ENCODE measurements at regions not wholly inside any gene's neighbourhood (a gene's known extent, or its start where the extent isn't known, plus 50 kb on each side); places are given as distances from the start of the nearest gene placed in this dataset.

DNA sequence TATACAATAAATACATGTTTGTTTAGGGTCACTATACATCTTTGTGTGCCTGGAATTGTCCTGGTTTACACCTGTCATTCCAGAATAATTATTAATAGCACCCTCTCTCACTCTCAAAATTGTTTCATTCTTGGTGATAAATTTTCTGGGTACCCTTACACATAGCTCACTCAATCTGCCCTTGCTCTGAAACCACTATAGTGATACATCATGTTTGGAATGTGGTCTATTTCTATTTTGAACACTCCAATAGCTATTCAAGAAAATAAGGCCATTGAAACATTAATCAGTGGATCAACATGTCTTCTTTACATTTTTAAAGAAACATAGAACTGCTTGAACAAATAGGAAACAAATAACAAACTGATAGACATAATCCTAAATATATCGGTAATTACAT lies 158.7 kb downstream of the ARRDC3 start:
- DNase-seq (ENCODE audit: low read depth in 1 of 2, low spot score in 1 of 2) (no peak), ATAC-seq (no peak), FAIRE-seq (no peak)
- H3K4me2 ChIP-seq = no peak overlapping the region
- H3K27ac ChIP-seq = no peak overlapping the region
- ChIA-PET POLR2A (no interaction called here), CTCF (interaction anchor here (0.8 to 2.9 kb wide), 2 partner anchors 11 to 162 kb away, joined by 3 to 12 read pairs; no protein-coding TSS in a partner anchor)
- no peak overlapping the region for H3K4me3 ChIP-seq
- H3K9me3 ChIP-seq = peaks cover 10% of the 10 kb centered on the region; the same call in 2 of the 3 replicates
- H3K4me1 ChIP-seq = peaks cover 13% of the 10 kb centered on the region
- TF ChIP-seq ZC3H11A (IDR thresholded peaks at IDR 0.05) (no peak), NFE2L2 (conservative IDR thresholded peaks at IDR 0.05; ENCODE audit: low read length) (no peak), EHF (CRISPR knock-in tag; IDR thresholded peaks at IDR 0.05) (no peak), HOXB5 (CRISPR knock-in tag; IDR thresholded peaks at IDR 0.05) (no peak), SMC3 (IDR thresholded peaks at IDR 0.05) (no peak), CBX8 (IDR thresholded peaks at IDR 0.05) (no peak), JUNB (IDR thresholded peaks at IDR 0.05) (no peak), HEYL (CRISPR knock-in tag; IDR thresholded peaks at IDR 0.05) (no peak)
- TF ChIP-seq, protein P1, sequence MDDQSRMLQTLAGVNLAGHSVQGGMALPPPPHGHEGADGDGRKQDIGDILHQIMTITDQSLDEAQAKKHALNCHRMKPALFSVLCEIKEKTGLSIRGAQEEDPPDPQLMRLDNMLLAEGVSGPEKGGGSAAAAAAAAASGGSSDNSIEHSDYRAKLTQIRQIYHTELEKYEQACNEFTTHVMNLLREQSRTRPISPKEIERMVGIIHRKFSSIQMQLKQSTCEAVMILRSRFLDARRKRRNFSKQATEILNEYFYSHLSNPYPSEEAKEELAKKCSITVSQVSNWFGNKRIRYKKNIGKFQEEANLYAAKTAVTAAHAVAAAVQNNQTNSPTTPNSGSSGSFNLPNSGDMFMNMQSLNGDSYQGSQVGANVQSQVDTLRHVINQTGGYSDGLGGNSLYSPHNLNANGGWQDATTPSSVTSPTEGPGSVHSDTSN (IDR thresholded peaks at IDR 0.05) = no peak
- TF ChIP-seq, protein P2, sequence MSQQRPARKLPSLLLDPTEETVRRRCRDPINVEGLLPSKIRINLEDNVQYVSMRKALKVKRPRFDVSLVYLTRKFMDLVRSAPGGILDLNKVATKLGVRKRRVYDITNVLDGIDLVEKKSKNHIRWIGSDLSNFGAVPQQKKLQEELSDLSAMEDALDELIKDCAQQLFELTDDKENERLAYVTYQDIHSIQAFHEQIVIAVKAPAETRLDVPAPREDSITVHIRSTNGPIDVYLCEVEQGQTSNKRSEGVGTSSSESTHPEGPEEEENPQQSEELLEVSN (IDR thresholded peaks at IDR 0.05; ENCODE audit: borderline replicate concordance, low read depth) = no peak
- WGBS (ENCODE audit: missing lambda C conversion rate) = 98% methylated on average over 1 of the region's 1 CpG

DNA sequence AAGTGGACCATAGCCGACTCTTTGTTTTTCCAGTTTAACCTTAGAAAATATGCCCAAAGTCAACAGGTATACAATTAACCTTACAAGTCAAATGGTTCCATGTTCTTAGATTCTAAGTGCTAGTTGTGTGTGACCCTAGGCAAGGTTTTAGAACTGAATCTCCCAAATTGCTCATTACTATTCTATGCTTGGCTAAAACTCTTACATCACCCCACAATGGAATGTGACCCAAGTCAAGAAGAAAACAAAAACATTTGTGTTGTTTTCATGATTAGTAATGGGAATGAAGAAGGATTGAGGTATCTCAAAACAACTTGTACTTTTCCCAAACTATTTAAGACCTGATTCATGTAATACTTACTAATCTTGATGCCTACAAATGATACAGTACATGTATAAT lies 159.2 kb downstream of the ARRDC3 start:
- H3K9me3 ChIP-seq = peaks cover 4% of the 10 kb centered on the region; the same call in 2 of the 3 replicates
- ATAC-seq = no peak
- H3K4me2 ChIP-seq = no peak overlapping the region
- no peak for TF ChIP-seq KDM1A (IDR thresholded peaks at IDR 0.05; ENCODE audit: low read depth)
- no peak for TF ChIP-seq CHD2 (IDR thresholded peaks at IDR 0.05; ENCODE audit: low read length, partially characterized antibody)
- no peak for TF ChIP-seq NR3C1 (IDR thresholded peaks at IDR 0.05)
- no peak for TF ChIP-seq ZC3H11A (IDR thresholded peaks at IDR 0.05)
- TF ChIP-seq, protein P3, sequence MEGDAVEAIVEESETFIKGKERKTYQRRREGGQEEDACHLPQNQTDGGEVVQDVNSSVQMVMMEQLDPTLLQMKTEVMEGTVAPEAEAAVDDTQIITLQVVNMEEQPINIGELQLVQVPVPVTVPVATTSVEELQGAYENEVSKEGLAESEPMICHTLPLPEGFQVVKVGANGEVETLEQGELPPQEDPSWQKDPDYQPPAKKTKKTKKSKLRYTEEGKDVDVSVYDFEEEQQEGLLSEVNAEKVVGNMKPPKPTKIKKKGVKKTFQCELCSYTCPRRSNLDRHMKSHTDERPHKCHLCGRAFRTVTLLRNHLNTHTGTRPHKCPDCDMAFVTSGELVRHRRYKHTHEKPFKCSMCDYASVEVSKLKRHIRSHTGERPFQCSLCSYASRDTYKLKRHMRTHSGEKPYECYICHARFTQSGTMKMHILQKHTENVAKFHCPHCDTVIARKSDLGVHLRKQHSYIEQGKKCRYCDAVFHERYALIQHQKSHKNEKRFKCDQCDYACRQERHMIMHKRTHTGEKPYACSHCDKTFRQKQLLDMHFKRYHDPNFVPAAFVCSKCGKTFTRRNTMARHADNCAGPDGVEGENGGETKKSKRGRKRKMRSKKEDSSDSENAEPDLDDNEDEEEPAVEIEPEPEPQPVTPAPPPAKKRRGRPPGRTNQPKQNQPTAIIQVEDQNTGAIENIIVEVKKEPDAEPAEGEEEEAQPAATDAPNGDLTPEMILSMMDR (IDR thresholded peaks at IDR 0.05) = no peak
- TF ChIP-seq SREBF2 (IDR thresholded peaks at IDR 0.05) = no peak
- no peak for TF ChIP-seq CBX2 (IDR thresholded peaks at IDR 0.05; ENCODE audit: borderline replicate concordance, low read depth)
- TF ChIP-seq EHF (CRISPR knock-in tag; IDR thresholded peaks at IDR 0.05) = no peak
- no peak for TF ChIP-seq FOXS1 (CRISPR knock-in tag; IDR thresholded peaks at IDR 0.05)
- H3K27ac ChIP-seq = no peak overlapping the region
- no peak overlapping the region for H3K4me3 ChIP-seq
- no peak for FAIRE-seq
- ChIA-PET CTCF (interaction anchor here (0.7 to 2.9 kb wide), 4 partner anchors 12 to 162 kb away, joined by 3 to 12 read pairs (median 3); no protein-coding TSS in a partner anchor), POLR2A (no interaction called here)
- peaks cover 18% of the 10 kb centered on the region for H3K4me1 ChIP-seq
- no peak for DNase-seq (ENCODE audit: low read depth in 1 of 2, low spot score in 1 of 2)
- WGBS (ENCODE audit: missing lambda C conversion rate) = 69% methylated on average over 1 of the region's 1 CpG

DNA sequence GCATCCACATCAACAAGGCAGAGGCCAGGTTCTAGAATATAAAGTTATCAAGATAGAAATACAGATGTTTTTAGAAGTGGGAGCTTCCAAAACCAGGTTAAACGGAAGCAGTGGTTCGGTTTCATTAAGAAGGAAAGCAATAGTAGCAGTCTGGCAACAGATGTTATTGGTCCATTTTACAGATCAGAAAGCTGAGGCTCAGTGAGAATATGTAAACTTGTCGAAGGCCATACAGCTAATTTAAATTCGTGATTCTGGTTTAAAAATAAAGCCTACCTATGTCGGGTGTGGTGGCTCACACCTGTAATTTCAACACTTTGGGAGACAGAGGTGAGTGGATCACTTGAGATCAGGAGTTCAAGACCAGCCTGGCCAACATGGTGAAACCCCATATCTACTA lies 160.6 kb downstream of the ARRDC3 start:
- POLR2A ChIA-PET = interaction anchor here (0.7 kb wide), 1 partner anchor 161 kb away, joined by 3 read pairs; the partner anchor contains the start of gene ARRDC3
- H3K9me3 ChIP-seq = no peaks in the 10 kb centered on the region
- CTCF ChIA-PET = interaction anchor here (0.6 to 2.9 kb wide), 5 partner anchors 14 to 164 kb away, joined by 3 to 12 read pairs (median 3); no protein-coding TSS in a partner anchor
- H3K27ac ChIP-seq = 0 out of 6 replicates have a peak overlapping the region, but pooled peaks of 1 of the 2 experiments have one; percentile 26
- no peak overlapping the region for H3K4me3 ChIP-seq
- TF ChIP-seq RNF2 (IDR thresholded peaks at IDR 0.05; ENCODE audit: borderline replicate concordance, low read depth) (no peak), POLR2AphosphoS2 (conservative IDR thresholded peaks at IDR 0.05; ENCODE audit: low read length) (no peak), SMC3 (IDR thresholded peaks at IDR 0.05) (no peak), JUN (IDR thresholded peaks at IDR 0.05) (no peak), HOXB5 (CRISPR knock-in tag; IDR thresholded peaks at IDR 0.05) (no peak), RAD21 (conservative IDR thresholded peaks at IDR 0.05 in 1 of 2, IDR thresholded peaks at IDR 0.05 in 1 of 2) (no peak), EP300 (IDR thresholded peaks at IDR 0.05) (no peak)
- TF ChIP-seq, protein P1 (IDR thresholded peaks at IDR 0.05) = no peak
- TF ChIP-seq, protein P4, sequence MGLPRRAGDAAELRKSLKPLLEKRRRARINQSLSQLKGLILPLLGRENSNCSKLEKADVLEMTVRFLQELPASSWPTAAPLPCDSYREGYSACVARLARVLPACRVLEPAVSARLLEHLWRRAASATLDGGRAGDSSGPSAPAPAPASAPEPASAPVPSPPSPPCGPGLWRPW (IDR thresholded peaks at IDR 0.05) = no peak
- TF ChIP-seq, protein P5, sequence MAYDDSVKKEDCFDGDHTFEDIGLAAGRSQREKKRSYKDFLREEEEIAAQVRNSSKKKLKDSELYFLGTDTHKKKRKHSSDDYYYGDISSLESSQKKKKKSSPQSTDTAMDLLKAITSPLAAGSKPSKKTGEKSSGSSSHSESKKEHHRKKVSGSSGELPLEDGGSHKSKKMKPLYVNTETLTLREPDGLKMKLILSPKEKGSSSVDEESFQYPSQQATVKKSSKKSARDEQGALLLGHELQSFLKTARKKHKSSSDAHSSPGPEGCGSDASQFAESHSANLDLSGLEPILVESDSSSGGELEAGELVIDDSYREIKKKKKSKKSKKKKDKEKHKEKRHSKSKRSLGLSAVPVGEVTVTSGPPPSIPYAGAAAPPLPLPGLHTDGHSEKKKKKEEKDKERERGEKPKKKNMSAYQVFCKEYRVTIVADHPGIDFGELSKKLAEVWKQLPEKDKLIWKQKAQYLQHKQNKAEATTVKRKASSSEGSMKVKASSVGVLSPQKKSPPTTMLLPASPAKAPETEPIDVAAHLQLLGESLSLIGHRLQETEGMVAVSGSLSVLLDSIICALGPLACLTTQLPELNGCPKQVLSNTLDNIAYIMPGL (CRISPR knock-in tag; IDR thresholded peaks at IDR 0.05; ENCODE audit: borderline replicate concordance) = no peak
- TF ChIP-seq, protein P2 (IDR thresholded peaks at IDR 0.05; ENCODE audit: borderline replicate concordance, low read depth) = no peak
- TF ChIP-seq, protein P6, sequence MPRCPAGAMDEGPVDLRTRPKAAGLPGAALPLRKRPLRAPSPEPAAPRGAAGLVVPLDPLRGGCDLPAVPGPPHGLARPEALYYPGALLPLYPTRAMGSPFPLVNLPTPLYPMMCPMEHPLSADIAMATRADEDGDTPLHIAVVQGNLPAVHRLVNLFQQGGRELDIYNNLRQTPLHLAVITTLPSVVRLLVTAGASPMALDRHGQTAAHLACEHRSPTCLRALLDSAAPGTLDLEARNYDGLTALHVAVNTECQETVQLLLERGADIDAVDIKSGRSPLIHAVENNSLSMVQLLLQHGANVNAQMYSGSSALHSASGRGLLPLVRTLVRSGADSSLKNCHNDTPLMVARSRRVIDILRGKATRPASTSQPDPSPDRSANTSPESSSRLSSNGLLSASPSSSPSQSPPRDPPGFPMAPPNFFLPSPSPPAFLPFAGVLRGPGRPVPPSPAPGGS (IDR thresholded peaks at IDR 0.05) = no peak
- DNase-seq (ENCODE audit: low read depth in 1 of 2, low spot score in 1 of 2) = no peak
- ATAC-seq = no peak
- peaks cover 26% of the 10 kb centered on the region for H3K4me1 ChIP-seq
- WGBS (ENCODE audit: missing lambda C conversion rate) = 81% methylated on average over 5 of the region's 5 CpGs
- FAIRE-seq = no peak
- H3K4me2 ChIP-seq = no peak overlapping the region
